ENCODE measurements at regions not wholly inside any gene's neighbourhood (a gene's known extent, or its start where the extent isn't known, plus 50 kb on each side); places are given as distances from the start of the nearest gene placed in this dataset.

- H3K4me1 ChIP-seq (ENCODE audit: control insufficient read depth in 2 of 3, insufficient read depth in 2 of 3, low read depth in 1 of 3, low read length in 3 of 3), result no peaks in the 10 kb centered on the region
Observed at GRCh38 chr14:97417331-97417730, 620.1 kb downstream of the VRK1 start.

DNA sequence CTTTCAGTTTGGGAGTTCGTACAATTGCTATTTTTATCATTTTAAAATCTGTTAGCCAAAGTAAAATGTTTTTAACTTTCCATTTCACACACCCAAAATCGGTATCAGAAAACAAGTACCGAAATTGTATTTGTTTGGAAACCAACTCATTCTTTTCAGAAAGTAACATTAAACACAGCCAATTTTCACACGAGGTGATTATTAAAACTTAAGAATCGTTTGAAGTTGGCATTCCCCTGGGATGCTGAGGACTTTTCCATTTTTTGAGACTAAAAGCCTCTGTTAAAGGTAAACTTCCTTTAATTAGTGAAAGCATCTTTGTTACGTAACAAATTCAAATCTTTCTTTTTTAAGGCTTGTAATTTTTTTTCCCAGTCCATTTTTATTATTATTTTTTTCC lies 623.0 kb downstream of the VRK1 start:
- no peak overlapping the region for H3K9ac ChIP-seq (ENCODE audit: low read length in 3 of 3)
- no peak for FAIRE-seq
- no peaks in the 10 kb centered on the region for H3K9me3 ChIP-seq (ENCODE audit: control insufficient read depth in 2 of 3, insufficient read depth in 1 of 3, low read length in 3 of 3)
- intact Hi-C loops (cut with DNase I), result no loop called here
- no peaks in the 10 kb centered on the region for H3K36me3 ChIP-seq (ENCODE audit: control insufficient read depth in 2 of 3, insufficient read depth in 3 of 3, low read length in 3 of 3)
- H3K4me3 ChIP-seq (ENCODE audit: low read length in 3 of 3), result no peak overlapping the region
- no peak for DNase-seq
- H3K4me1 ChIP-seq (ENCODE audit: control insufficient read depth in 2 of 3, insufficient read depth in 2 of 3, low read depth in 1 of 3, low read length in 3 of 3), result no peaks in the 10 kb centered on the region
- TF ChIP-seq, protein P1, sequence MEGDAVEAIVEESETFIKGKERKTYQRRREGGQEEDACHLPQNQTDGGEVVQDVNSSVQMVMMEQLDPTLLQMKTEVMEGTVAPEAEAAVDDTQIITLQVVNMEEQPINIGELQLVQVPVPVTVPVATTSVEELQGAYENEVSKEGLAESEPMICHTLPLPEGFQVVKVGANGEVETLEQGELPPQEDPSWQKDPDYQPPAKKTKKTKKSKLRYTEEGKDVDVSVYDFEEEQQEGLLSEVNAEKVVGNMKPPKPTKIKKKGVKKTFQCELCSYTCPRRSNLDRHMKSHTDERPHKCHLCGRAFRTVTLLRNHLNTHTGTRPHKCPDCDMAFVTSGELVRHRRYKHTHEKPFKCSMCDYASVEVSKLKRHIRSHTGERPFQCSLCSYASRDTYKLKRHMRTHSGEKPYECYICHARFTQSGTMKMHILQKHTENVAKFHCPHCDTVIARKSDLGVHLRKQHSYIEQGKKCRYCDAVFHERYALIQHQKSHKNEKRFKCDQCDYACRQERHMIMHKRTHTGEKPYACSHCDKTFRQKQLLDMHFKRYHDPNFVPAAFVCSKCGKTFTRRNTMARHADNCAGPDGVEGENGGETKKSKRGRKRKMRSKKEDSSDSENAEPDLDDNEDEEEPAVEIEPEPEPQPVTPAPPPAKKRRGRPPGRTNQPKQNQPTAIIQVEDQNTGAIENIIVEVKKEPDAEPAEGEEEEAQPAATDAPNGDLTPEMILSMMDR (IDR thresholded peaks at IDR 0.05; ENCODE audit: borderline replicate concordance, extremely low read depth, insufficient read depth), result no peak
- H3K27ac ChIP-seq (ENCODE audit: low read depth in 2 of 2, low read length in 2 of 2), result no peak overlapping the region
- H3K27me3 ChIP-seq (ENCODE audit: control insufficient read depth, insufficient read depth, low read length), result peaks cover 6% of the 10 kb centered on the region

More at GRCh38 chr14:97417331-97417730, 620.1 kb downstream of the VRK1 start:
- Histone ChIP-seq H3K4me3 (ENCODE audit: low read length in 3 of 3) (no peak overlapping the region), H3K27ac (ENCODE audit: low read depth in 2 of 2, low read length in 2 of 2) (no peak overlapping the region), H3K9ac (ENCODE audit: low read length in 3 of 3) (no peak overlapping the region), H3K27me3 (ENCODE audit: control insufficient read depth, insufficient read depth, low read length) (peaks cover 31% of the 10 kb centered on the region), H3K9me3 (ENCODE audit: control insufficient read depth in 2 of 3, insufficient read depth in 1 of 3, low read length in 3 of 3) (no peaks in the 10 kb centered on the region), H3K36me3 (ENCODE audit: control insufficient read depth in 2 of 3, insufficient read depth in 3 of 3, low read length in 3 of 3) (no peaks in the 10 kb centered on the region)
- FAIRE-seq (no peak), DNase-seq (no peak)
- TF ChIP-seq, protein P1 (IDR thresholded peaks at IDR 0.05; ENCODE audit: borderline replicate concordance, extremely low read depth, insufficient read depth), result no peak
- intact Hi-C loops (cut with DNase I), result no loop called here

GRCh38 chr14:97426776-97427175 lies 629.6 kb downstream of the VRK1 start:
- DNase-seq, result no peak
- no peaks in the 10 kb centered on the region for H3K9me3 ChIP-seq (ENCODE audit: control insufficient read depth in 2 of 3, insufficient read depth in 1 of 3, low read length in 3 of 3)
- intact Hi-C loops (cut with DNase I), result no loop called here
- H3K4me3 ChIP-seq (ENCODE audit: low read length in 3 of 3), result no peak overlapping the region
- H3K36me3 ChIP-seq (ENCODE audit: control insufficient read depth in 2 of 3, insufficient read depth in 3 of 3, low read length in 3 of 3), result no peaks in the 10 kb centered on the region
- FAIRE-seq, result no peak
- no peaks in the 10 kb centered on the region for H3K4me1 ChIP-seq (ENCODE audit: control insufficient read depth in 2 of 3, insufficient read depth in 2 of 3, low read depth in 1 of 3, low read length in 3 of 3)
- H3K27me3 ChIP-seq (ENCODE audit: control insufficient read depth, insufficient read depth, low read length), result no peaks in the 10 kb centered on the region
- TF ChIP-seq, protein P1 (IDR thresholded peaks at IDR 0.05; ENCODE audit: borderline replicate concordance, extremely low read depth, insufficient read depth), result no peak
- H3K27ac ChIP-seq (ENCODE audit: low read depth in 2 of 2, low read length in 2 of 2), result no peak overlapping the region
- H3K9ac ChIP-seq (ENCODE audit: low read length in 3 of 3), result no peak overlapping the region

DNA sequence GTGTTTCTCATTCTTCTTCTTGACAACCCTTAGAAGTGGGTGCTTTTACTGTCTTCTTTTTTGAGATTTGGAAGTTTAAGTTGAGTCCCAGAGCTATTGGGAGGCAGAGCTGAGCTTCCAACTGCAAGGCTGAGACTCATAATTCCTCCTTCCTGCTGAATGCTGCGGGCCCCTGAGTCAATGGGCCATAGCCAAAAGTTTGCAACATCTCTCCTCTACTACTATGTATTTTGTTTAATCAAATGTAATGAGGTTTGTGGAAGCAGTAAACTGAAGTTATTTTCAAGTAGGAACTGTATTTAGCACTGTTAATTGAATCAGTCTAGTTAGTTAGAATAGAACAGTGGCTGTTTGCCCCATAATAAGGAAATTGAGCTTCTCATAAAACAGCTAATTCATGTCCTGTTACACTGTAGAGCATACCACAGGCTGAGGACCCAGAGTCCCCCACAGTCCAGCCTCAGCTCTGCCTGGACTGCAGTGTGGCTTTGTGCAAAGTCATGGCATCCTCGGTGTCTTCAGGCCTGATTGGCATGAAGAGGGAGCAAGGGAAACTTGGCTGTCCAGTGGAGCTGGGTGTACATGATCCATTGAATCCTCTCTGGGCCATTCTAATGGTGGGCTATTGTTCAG lies 631.7 kb downstream of the VRK1 start:
- no peak for DNase-seq

More for the DNA sequence above, 631.7 kb downstream of the VRK1 start:
- no peak overlapping the region for H3K4me3 ChIP-seq (ENCODE audit: low read length in 3 of 3)
- TF ChIP-seq, protein P1 (IDR thresholded peaks at IDR 0.05; ENCODE audit: borderline replicate concordance, extremely low read depth, insufficient read depth), result no peak
- H3K4me1 ChIP-seq (ENCODE audit: control insufficient read depth in 2 of 3, insufficient read depth in 2 of 3, low read depth in 1 of 3, low read length in 3 of 3), result no peaks in the 10 kb centered on the region
- intact Hi-C loops (cut with DNase I), result no loop called here
- FAIRE-seq, result no peak
- no peaks in the 10 kb centered on the region for H3K9me3 ChIP-seq (ENCODE audit: control insufficient read depth in 2 of 3, insufficient read depth in 1 of 3, low read length in 3 of 3)
- no peak overlapping the region for H3K9ac ChIP-seq (ENCODE audit: low read length in 3 of 3)
- no peaks in the 10 kb centered on the region for H3K27me3 ChIP-seq (ENCODE audit: control insufficient read depth, insufficient read depth, low read length)
- no peak overlapping the region for H3K27ac ChIP-seq (ENCODE audit: low read depth in 2 of 2, low read length in 2 of 2)
- no peaks in the 10 kb centered on the region for H3K36me3 ChIP-seq (ENCODE audit: control insufficient read depth in 2 of 3, insufficient read depth in 3 of 3, low read length in 3 of 3)

Data from kidney (tissue), 13 donors.